K562 (cell line): ENCODE measurements at regions not wholly inside any gene's neighbourhood (a gene's known extent, or its start where the extent isn't known, plus 50 kb on each side); places are given as distances from the start of the nearest gene placed in this dataset.

Experiments
- ATAC-seq: fragments of 200-7000 bp; cut with Tn5 transposase; 3 replicates; pipeline ENCODE4 v1.9.1; 2020; ENCODE audit warnings: moderate library complexity
- BruUV-seq: library from RNA; stranded (reverse); fragments of 400-500 nt; replicated peaks from 2 replicates; lab custom pipeline; 2021; lab: Mats Ljungman, UMichigan
- CTCF ChIA-PET: fragments of 300-600 bp; formaldehyde crosslinking; extraction: SDS; loops from one replicate; lab custom pipeline; 2021; ENCODE audit warnings: low intra/inter-chr PET ratio; lab: Yijun Ruan, JAX
- POLR2A ChIA-PET: fragments of 300-600, 350-650 bp; sonication (Branson Sonifier 250); formaldehyde crosslinking; extraction: SDS; loops from one replicate; lab custom pipeline; 2021; ENCODE audit warnings: antibody characterized with exemption, inconsistent platforms; lab: Yijun Ruan, JAX
- DNase-seq, 4 experiments: peaks; one replicate each; pipeline versions ENCODE4 v3.0.0 to v3.0.0-alpha.2; 2011 to 2018; ENCODE audit warnings: low spot score in 3 of 4, mixed read lengths in 3 of 4; ENCODE audit errors: extremely low read depth in 1 of 4
- FAIRE-seq: peaks from 2 replicates; lab custom pipeline; 2011; peaks lifted over from hg19 to GRCh38; lab: Jason Lieb, UNC
- H2AFZ ChIP-seq: 2 replicates; pipeline ENCODE4 v1.6.0; 2011; ENCODE audit warnings: low read depth, low read length, control low read depth, inconsistent platforms
- H3K27ac ChIP-seq: fragments of 200-600 bp; 3 replicates; pipeline ENCODE4 v1.8.0; 2011; ENCODE audit warnings: low read depth, mild to moderate bottlenecking, control low read depth, inconsistent platforms, low read length, moderate library complexity, mixed read lengths; ENCODE audit errors: extremely low read depth
- H3K27me3 ChIP-seq, 2 experiments: fragments of 300-600 bp in 1 of 2; 2 replicates in 1 of 2; 3 replicates in 1 of 2; pipeline versions ENCODE4 v1.6.0 to v1.8.0; 2011; ENCODE audit warnings: inconsistent platforms in 2 of 2, low read length in 2 of 2, mild to moderate bottlenecking in 1 of 2, mixed read lengths in 1 of 2, moderate library complexity in 1 of 2; ENCODE audit not compliant: control insufficient read depth in 2 of 2, insufficient read depth in 2 of 2
- H3K36me3 ChIP-seq: fragments of 300-600 bp; 3 replicates; pipeline ENCODE4 v1.8.0; 2011; ENCODE audit warnings: mild to moderate bottlenecking, low read length, inconsistent platforms; ENCODE audit not compliant: control insufficient read depth, insufficient read depth
- H3K4me1 ChIP-seq, 2 experiments: fragments of 200-600 bp in 1 of 2; replicated peaks in 1 of 2; 2 replicates in 1 of 2; 3 replicates in 1 of 2; pipeline versions ENCODE4 v1.5.1 to v1.8.0; 2011; ENCODE audit warnings: inconsistent platforms in 2 of 2, low read length in 2 of 2, mild to moderate bottlenecking in 1 of 2, mixed read lengths in 1 of 2, moderate library complexity in 1 of 2; ENCODE audit not compliant: control insufficient read depth in 2 of 2, insufficient read depth in 2 of 2
- H3K4me2 ChIP-seq: 2 replicates; pipeline ENCODE4 v1.6.1; 2011; ENCODE audit warnings: low read length, control low read depth, inconsistent platforms, mixed read lengths; ENCODE audit not compliant: insufficient read depth
- H3K4me3 ChIP-seq: fragments of 200-600 bp; sonication (generic), shearing (Covaris generic); 2 replicates; pipeline ENCODE4 v1.5.1; 2016; ENCODE audit warnings: control low read depth, inconsistent platforms
- H3K79me2 ChIP-seq: fragments of 200-600 bp; 3 replicates; pipeline ENCODE4 v1.8.0; 2011; ENCODE audit warnings: low read length, inconsistent platforms; ENCODE audit not compliant: control insufficient read depth, insufficient read depth
- H3K9ac ChIP-seq, 2 experiments: 2 replicates each; pipeline versions ENCODE4 v1.6.0 to v1.6.1; 2011; ENCODE audit warnings: low read depth in 2 of 2, low read length in 2 of 2, control low read depth in 1 of 2, inconsistent platforms in 1 of 2, mild to moderate bottlenecking in 1 of 2, mixed read lengths in 1 of 2; ENCODE audit not compliant: insufficient read depth in 1 of 2
- H3K9me1 ChIP-seq: one replicate; pipeline ENCODE4 v1.6.0; 2011; ENCODE audit warnings: inconsistent platforms, mild to moderate bottlenecking, low read length, moderate library complexity; ENCODE audit not compliant: control insufficient read depth, insufficient read depth
- H3K9me3 ChIP-seq: replicated peaks from 2 replicates; pipeline ENCODE4 v1.5.1; 2011; ENCODE audit warnings: low read depth, low read length, inconsistent platforms; ENCODE audit not compliant: control insufficient read depth, insufficient read depth
- H4K20me1 ChIP-seq: replicated peaks from 2 replicates; pipeline ENCODE4 v1.6.1; 2011; ENCODE audit warnings: low read length, inconsistent platforms, mixed read lengths; ENCODE audit not compliant: control insufficient read depth, insufficient read depth
- ATF7 ChIP-seq: fragments of 450-650 bp; IDR thresholded peaks from 2 replicates; pipeline ENCODE4 v1.7.1; 2014; ENCODE audit warnings: mild to moderate bottlenecking, moderate library complexity
- CTBP1 ChIP-seq: fragments of 450-650 bp; IDR thresholded peaks from 2 replicates; pipeline ENCODE4 v1.6.1; 2016; ENCODE audit warnings: borderline replicate concordance
- HNRNPL ChIP-seq: fragments of 200-400 bp; formaldehyde crosslinking; IDR thresholded peaks from 2 replicates; pipeline ENCODE4 v1.6.1; 2017; ENCODE audit warnings: low read depth, mild to moderate bottlenecking, low read length
- HNRNPUL1 ChIP-seq: fragments of 200-400 bp; formaldehyde crosslinking; IDR thresholded peaks from 2 replicates; pipeline ENCODE4 v1.6.1; 2017; ENCODE audit warnings: low read length
- NEUROD1 ChIP-seq: fragments of 150-350 bp; IDR thresholded peaks from 2 replicates; pipeline ENCODE4 v1.6.1; 2014; ENCODE audit warnings: borderline replicate concordance, low read length, low read depth; ENCODE audit not compliant: partially characterized antibody
- NFE2L1 ChIP-seq: fragments of 450-650 bp; IDR thresholded peaks from 2 replicates; pipeline ENCODE4 v1.6.1; 2016; ENCODE audit warnings: missing genetic modification characterization, low read depth, mild to moderate bottlenecking, missing compliant biosample characterization, moderate library complexity, borderline replicate concordance
- RAD51 ChIP-seq: fragments of 450-650 bp; IDR thresholded peaks from 2 replicates; pipeline ENCODE4 v1.7.1; 2016; ENCODE audit warnings: low read depth, mild to moderate bottlenecking, borderline replicate concordance
- RNF2 ChIP-seq: sonication (generic); IDR thresholded peaks from 2 replicates; pipeline ENCODE4 v1.6.1; 2016
- TAF7 ChIP-seq: fragments of 450-650 bp; IDR thresholded peaks from 2 replicates; pipeline ENCODE4 v1.6.1; 2016; ENCODE audit warnings: missing genetic modification characterization, missing compliant biosample characterization
- TOE1 ChIP-seq, 2 experiments: fragments of 450-650 bp in 1 of 2; sonication (generic) in 1 of 2; formaldehyde crosslinking in 1 of 2; IDR thresholded peaks; 2 replicates each; pipeline versions ENCODE4 v1.7.1 to v1.8.0; 2016 to 2022; ENCODE audit warnings: borderline replicate concordance in 2 of 2, mild to moderate bottlenecking in 2 of 2, antibody characterized with exemption in 1 of 2, inconsistent platforms in 1 of 2, low read depth in 1 of 2, missing genetic modification reagents in 1 of 2, moderate library complexity in 1 of 2
- U2AF1 ChIP-seq: fragments of 200-400 bp; formaldehyde crosslinking; optimal IDR thresholded peaks from 2 replicates; pipeline ENCODE3; 2017; ENCODE audit warnings: mild to moderate bottlenecking, low read depth, low read length, moderate library complexity
- ZC3H11A ChIP-seq: IDR thresholded peaks from 2 replicates; pipeline ENCODE4 v1.6.1; 2012; ENCODE audit warnings: low read depth, low read length, improper control_type of control experiment
- ZNF644 ChIP-seq: fragments of 200-800 bp; sonication (Bioruptor generic); IDR thresholded peaks from 2 replicates; pipeline ENCODE4 v1.6.1; 2016; ENCODE audit warnings: low read depth, missing genetic modification characterization, missing compliant biosample characterization
- ZNF668 ChIP-seq: fragments of 250-450 bp; sonication (Bioruptor Pico); IDR thresholded peaks from 2 replicates; pipeline ENCODE4 v1.8.0; 2022; ENCODE audit warnings: mild to moderate bottlenecking, inconsistent platforms
- ZNF79 ChIP-seq: fragments of 250-450 bp; sonication (Bioruptor Pico); IDR thresholded peaks from 2 replicates; pipeline ENCODE4 v1.4.0; 2020; ENCODE audit warnings: low read depth, mild to moderate bottlenecking, moderate library complexity
- WGBS: fragments of 100-300 bp; shearing (Covaris generic); methylation state at CpG from one replicate; pipeline ENCODE4 v1.1.6; 2016; ENCODE audit warnings: low coverage, mixed read lengths; ENCODE audit not compliant: insufficient coverage; ENCODE audit errors: missing lambda C conversion rate; 5-methylcytosine and 5-hydroxymethylcytosine counted together
- in situ Hi-C: fragments of 300-500 bp; cut with MboI; formaldehyde crosslinking; loops from 4 replicates; pipeline ENCODE4 v1.15.0; 2018; ENCODE audit warnings: inconsistent platforms, mixed read lengths
- intact Hi-C: fragments of 100-400 bp; cut with micrococcal nuclease; formaldehyde crosslinking; loops from 2 replicates; pipeline ENCODE4 v1.14.2; 2022
- TF ChIP-seq, protein P1 (sequence below): sonication (generic); formaldehyde crosslinking; IDR thresholded peaks from 2 replicates; pipeline ENCODE4 v1.8.1; 2023; ENCODE audit warnings: mild to moderate bottlenecking, missing genetic modification reagents

GRCh38 chr3:124353691-124354090 is 361.8 kb upstream of the ROPN1 start:
- H3K27me3 ChIP-seq = no peaks in the 10 kb centered on the region
- 0% methylated on average over 2 of the region's 2 CpGs for WGBS
- H2AFZ ChIP-seq = no peak overlapping the region
- no peak for ATAC-seq
- H3K27ac ChIP-seq = no peak overlapping the region
- CTCF ChIA-PET = no interaction called here
- no TSS peak for BruUV-seq
- no peaks in the 10 kb centered on the region for H3K36me3 ChIP-seq
- H3K9me1 ChIP-seq = no peaks in the 10 kb centered on the region
- POLR2A ChIA-PET = interaction anchor here (1.0 kb wide), 1 partner anchor 11 kb away, joined by 3 read pairs; no protein-coding TSS in a partner anchor
- intact Hi-C loops = no loop called here
- no peaks in the 10 kb centered on the region for H3K4me1 ChIP-seq
- in situ Hi-C loops = no loop called here
- FAIRE-seq = no peak
- no peaks in the 10 kb centered on the region for H3K79me2 ChIP-seq
- no peak overlapping the region for H3K4me3 ChIP-seq
- DNase-seq = no peak
- H3K4me2 ChIP-seq = no peak overlapping the region
- H3K9ac ChIP-seq = no peak overlapping the region
- H4K20me1 ChIP-seq = no peaks in the 10 kb centered on the region; the same call in 1 of the 2 replicates
- no peaks in the 10 kb centered on the region for H3K9me3 ChIP-seq
- TF ChIP-seq ATF7 = no peak
- no peak for TF ChIP-seq ZNF644 (tag)
- no peak for TF ChIP-seq NFE2L1 (tag)
- no peak for TF ChIP-seq ZNF79 (CRISPR knock-in tag)
- TF ChIP-seq RAD51 = no peak
- no peak for TF ChIP-seq NEUROD1
- no peak for TF ChIP-seq HNRNPUL1
- TF ChIP-seq HNRNPL = no peak
- no peak for TF ChIP-seq TOE1 (IDR thresholded peaks at IDR 0.05; ENCODE audit: borderline replicate concordance)
- no peak for TF ChIP-seq TOE1 (CRISPR knock-in tag; IDR thresholded peaks at IDR 0.05; ENCODE audit: borderline replicate concordance, low read depth)
- TF ChIP-seq TAF7 (tag) = no peak
- no peak for TF ChIP-seq U2AF1
- TF ChIP-seq, protein P1, sequence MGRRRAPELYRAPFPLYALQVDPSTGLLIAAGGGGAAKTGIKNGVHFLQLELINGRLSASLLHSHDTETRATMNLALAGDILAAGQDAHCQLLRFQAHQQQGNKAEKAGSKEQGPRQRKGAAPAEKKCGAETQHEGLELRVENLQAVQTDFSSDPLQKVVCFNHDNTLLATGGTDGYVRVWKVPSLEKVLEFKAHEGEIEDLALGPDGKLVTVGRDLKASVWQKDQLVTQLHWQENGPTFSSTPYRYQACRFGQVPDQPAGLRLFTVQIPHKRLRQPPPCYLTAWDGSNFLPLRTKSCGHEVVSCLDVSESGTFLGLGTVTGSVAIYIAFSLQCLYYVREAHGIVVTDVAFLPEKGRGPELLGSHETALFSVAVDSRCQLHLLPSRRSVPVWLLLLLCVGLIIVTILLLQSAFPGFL (CRISPR knock-in tag) = no peak
- TF ChIP-seq ZNF668 (CRISPR knock-in tag) = no peak
- no peak for TF ChIP-seq CTBP1
- no peak for TF ChIP-seq RNF2
- no peak for TF ChIP-seq ZC3H11A
